Sigmoid colon (tissue), 4 donors: ENCODE measurements at regions not wholly inside any gene's neighbourhood (a gene's known extent, or its start where the extent isn't known, plus 50 kb on each side); places are given as distances from the start of the nearest gene placed in this dataset.

Experiments
- CTCF ChIP-seq, 4 experiments: fragments of 450-650 bp in 3 of 4; fragments of 200-600 bp in 1 of 4; IDR thresholded peaks; one replicate each; pipeline ENCODE4 v1.5.1; 2016 to 2019; ENCODE audit warnings: antibody characterized with exemption in 4 of 4, mild to moderate bottlenecking in 3 of 4, moderate library complexity in 2 of 4
- EP300 ChIP-seq, 4 donors: sonication (generic); formaldehyde crosslinking; IDR thresholded peaks; one replicate each; pipeline ENCODE4 v1.6.1; 2017; ENCODE audit warnings: antibody characterized with exemption in 4 of 4
- POLR2A ChIP-seq, 2 donors: fragments of 450-650 bp; IDR thresholded peaks; one replicate each; pipeline ENCODE4 v1.6.1; 2016; ENCODE audit warnings: antibody characterized with exemption in 2 of 2, mild to moderate bottlenecking in 2 of 2, moderate library complexity in 2 of 2
- POLR2AphosphoS5 ChIP-seq, 4 donors: sonication (generic); formaldehyde crosslinking; IDR thresholded peaks; one replicate each; pipeline ENCODE4 v1.6.1; 2017; ENCODE audit warnings: antibody characterized with exemption in 4 of 4

DNA sequence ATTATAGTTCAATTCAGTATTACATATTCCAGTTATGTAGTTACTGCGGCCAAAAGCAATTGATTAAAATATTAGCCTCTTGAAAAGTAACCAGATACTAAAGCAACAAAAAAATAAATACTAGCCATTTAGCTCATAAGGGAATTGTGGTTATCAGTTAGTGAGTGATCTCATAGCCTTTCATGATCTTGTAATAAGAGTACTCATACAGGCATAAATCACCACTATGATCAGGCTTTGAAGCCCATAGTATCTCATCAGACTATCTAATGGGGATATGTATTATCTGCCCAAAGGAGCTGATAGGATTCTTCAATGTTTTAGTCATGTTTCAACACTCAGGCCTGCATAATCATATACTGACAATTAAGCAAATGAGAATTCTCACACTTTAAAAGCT is 184.1 kb upstream of the CCDC54 start:
- no peak for TF ChIP-seq POLR2AphosphoS5 (IDR thresholded peaks at IDR 0.05)
- no peak for TF ChIP-seq CTCF (IDR thresholded peaks at IDR 0.05)
- no peak for TF ChIP-seq POLR2A (IDR thresholded peaks at IDR 0.05)
- no peak for TF ChIP-seq EP300 (IDR thresholded peaks at IDR 0.05)
